Tibial artery (tissue), 4 donors: ENCODE measurements at regions not wholly inside any gene's neighbourhood (a gene's known extent, or its start where the extent isn't known, plus 50 kb on each side); places are given as distances from the start of the nearest gene placed in this dataset.
"Not testable (repeated sequence)": the region's sequence is repeated elsewhere in the genome, so short reads cannot be mapped to it uniquely, and the experiment has no call there.

Experiments used
- DNase-seq, 2 donors: peaks; one replicate each; pipeline ENCODE4 v3.0.0-alpha.2; 2019
- H3K27ac ChIP-seq, 2 donors: fragments of 200-600 bp; sonication (generic) in 1 of 2; 1 replicate in 1 of 2; 2 replicates in 1 of 2; pipeline ENCODE4 v1.5.1; 2018 to 2019; ENCODE audit warnings: mild to moderate bottlenecking in 1 of 2
- H3K27me3 ChIP-seq, 2 donors: fragments of 200-600 bp; sonication (generic) in 1 of 2; one replicate each; pipeline versions ENCODE4 v1.5.1 to v1.6.0; 2016 to 2019
- H3K36me3 ChIP-seq, 3 donors: fragments of 200-600 bp; sonication (generic) in 2 of 3; one replicate each; pipeline ENCODE4 v1.5.1; 2016 to 2019; ENCODE audit warnings: mild to moderate bottlenecking in 2 of 3
- H3K4me1 ChIP-seq, 4 donors: fragments of 200-600 bp; sonication (generic) in 2 of 4; 1 replicate in 3 of 4; 2 replicates in 1 of 4; pipeline ENCODE4 v1.5.1; 2016 to 2019
- H3K4me3 ChIP-seq, 2 donors: fragments of 200-600 bp; sonication (generic) in 1 of 2; 1 replicate in 1 of 2; 2 replicates in 1 of 2; pipeline ENCODE4 v1.5.1; 2018 to 2019; ENCODE audit warnings: mild to moderate bottlenecking in 2 of 2
- H3K9me3 ChIP-seq, 3 donors: fragments of 200-600 bp; sonication (generic) in 1 of 3; one replicate each; pipeline ENCODE4 v1.5.1; 2016 to 2019
- CTCF ChIP-seq, 2 experiments: fragments of 200-600 bp in 1 of 2; fragments of 450-650 bp in 1 of 2; IDR thresholded peaks; one replicate each; pipeline ENCODE4 v1.5.1; 2017 to 2019; ENCODE audit warnings: antibody characterized with exemption in 2 of 2, mild to moderate bottlenecking in 1 of 2, moderate library complexity in 1 of 2
- intact Hi-C: fragments of 100-400 bp; cut with DNase I; formaldehyde crosslinking; loops from one replicate; pipeline ENCODE4 v1.15.0; 2023; ENCODE audit warnings: low total_unique reads

GRCh38 chr7:145474009-145474686 lies 638.3 kb upstream of the TPK1 start:
- Histone ChIP-seq H3K9me3 (no peaks in the 10 kb centered on the region), H3K27me3 (no peaks in the 10 kb centered on the region), H3K4me3 (no peak overlapping the region), H3K27ac (no peak overlapping the region), H3K36me3 (no peaks in the 10 kb centered on the region), H3K4me1 (no peaks in the 10 kb centered on the region)
- no peak for DNase-seq
- intact Hi-C loops, result no loop called here
- no peak for TF ChIP-seq CTCF (IDR thresholded peaks at IDR 0.05)

GRCh38 chr7:145471883-145472282 lies 636.0 kb upstream of the TPK1 start:
- DNase-seq, result no peak
- no peak overlapping the region for H3K4me3 ChIP-seq
- TF ChIP-seq CTCF (IDR thresholded peaks at IDR 0.05), result no peak
- no peak overlapping the region for H3K27ac ChIP-seq
- no peaks in the 10 kb centered on the region for H3K4me1 ChIP-seq
- H3K36me3 ChIP-seq, result no peaks in the 10 kb centered on the region
- no peaks in the 10 kb centered on the region for H3K9me3 ChIP-seq
- intact Hi-C loops, result no loop called here
- H3K27me3 ChIP-seq, result no peaks in the 10 kb centered on the region

- H3K27me3 ChIP-seq, result no peaks in the 10 kb centered on the region
- H3K9me3 ChIP-seq, result no peaks in the 10 kb centered on the region
- no peak overlapping the region for H3K27ac ChIP-seq
- H3K4me1 ChIP-seq, result no peaks in the 10 kb centered on the region
- no peak for TF ChIP-seq CTCF (IDR thresholded peaks at IDR 0.05)
- no peak overlapping the region for H3K4me3 ChIP-seq
- H3K36me3 ChIP-seq, result no peaks in the 10 kb centered on the region
- no peak for DNase-seq
- intact Hi-C loops, result no loop called here
These were observed 628.4 kb upstream of the TPK1 start for GRCh38 chr7:145464287-145464686.

- no peak overlapping the region for H3K4me3 ChIP-seq
- H3K36me3 ChIP-seq, result no peaks in the 10 kb centered on the region
- intact Hi-C loops, result no loop called here
- no peaks in the 10 kb centered on the region for H3K9me3 ChIP-seq
- no peak overlapping the region for H3K27ac ChIP-seq
- H3K27me3 ChIP-seq, result no peaks in the 10 kb centered on the region
- no peak for TF ChIP-seq CTCF (IDR thresholded peaks at IDR 0.05)
- H3K4me1 ChIP-seq, result no peaks in the 10 kb centered on the region
- no peak for DNase-seq
These were observed 626.6 kb upstream of the TPK1 start for GRCh38 chr7:145462463-145462862.

GRCh38 chr7:145434811-145435210 lies 599.0 kb upstream of the TPK1 start:
- Histone ChIP-seq H3K4me3 (no peak overlapping the region), H3K27me3 (no peaks in the 10 kb centered on the region), H3K9me3 (peaks cover 0 to 8% (median 0%) of the 10 kb centered on the region in 3 donors), H3K4me1 (no peaks in the 10 kb centered on the region), H3K36me3 (no peaks in the 10 kb centered on the region), H3K27ac (no peak overlapping the region)
- intact Hi-C loops, result no loop called here
- TF ChIP-seq CTCF (IDR thresholded peaks at IDR 0.05), result no peak
- DNase-seq, result no peak

- DNase-seq, result no peak
- no peaks in the 10 kb centered on the region for H3K27me3 ChIP-seq
- H3K27ac ChIP-seq, result no peak overlapping the region
- intact Hi-C loops, result no loop called here
- H3K36me3 ChIP-seq, result no peaks in the 10 kb centered on the region
- no peak for TF ChIP-seq CTCF (IDR thresholded peaks at IDR 0.05)
- no peaks in the 10 kb centered on the region for H3K4me1 ChIP-seq
- peaks cover 0 to 8% (median 0%) of the 10 kb centered on the region in 3 donors for H3K9me3 ChIP-seq
- H3K4me3 ChIP-seq, result no peak overlapping the region
These were observed 596.0 kb upstream of the TPK1 start for GRCh38 chr7:145431834-145432233.

GRCh38 chr7:145418481-145418880 lies 582.6 kb upstream of the TPK1 start:
- H3K36me3 ChIP-seq, DNase-seq, H3K9me3 ChIP-seq, H3K4me3 ChIP-seq, H3K27ac ChIP-seq, intact Hi-C loops, H3K4me1 ChIP-seq, H3K27me3 ChIP-seq: not testable (repeated sequence)
